Caco-2 (cell line): ENCODE measurements at regions not wholly inside any gene's neighbourhood (a gene's known extent, or its start where the extent isn't known, plus 50 kb on each side); places are given as distances from the start of the nearest gene placed in this dataset.

Experiments used
- BruUV-seq: library from RNA; stranded (reverse); fragments of 400-500 nt; replicated peaks from 2 replicates; lab custom pipeline; 2021; lab: Mats Ljungman, UMichigan
- CTCF ChIA-PET: fragments of 300-600 bp; sonication (Branson Sonifier 250); formaldehyde crosslinking; loops from one replicate; lab custom pipeline; 2022; ENCODE audit warnings: antibody characterized with exemption; lab: Charles Lee
- POLR2A ChIA-PET: fragments of 300-600 bp; sonication (Branson Sonifier 250); formaldehyde crosslinking; loops from one replicate; lab custom pipeline; 2022; ENCODE audit warnings: antibody characterized with exemption; lab: Charles Lee
- DNase-seq, 2 experiments: peaks; one replicate each; pipeline versions ENCODE4 v3.0.0 to v3.0.0-alpha.2; 2020 to 2022
- H3K27me3 ChIP-seq: replicated peaks from 2 replicates; pipeline ENCODE4 v1.6.0; 2011; ENCODE audit warnings: low read length; ENCODE audit not compliant: control insufficient read depth, insufficient read depth
- H3K36me3 ChIP-seq: 2 replicates; pipeline ENCODE4 v1.5.1; 2011; ENCODE audit warnings: low read length; ENCODE audit not compliant: control insufficient read depth, insufficient read depth
- H3K4me1 ChIP-seq: fragments of 250-450 bp; sonication (Bioruptor Pico); 2 replicates; pipeline ENCODE4 v1.5.1; 2020; ENCODE audit warnings: mild to moderate bottlenecking
- H3K4me3 ChIP-seq: 2 replicates; pipeline ENCODE4 v1.5.1; 2011; ENCODE audit warnings: low read depth, mild to moderate bottlenecking, control low read depth, low read length
- H3K9me3 ChIP-seq: fragments of 250-450 bp; sonication (Bioruptor Pico); 2 replicates; pipeline ENCODE4 v1.5.1; 2020; ENCODE audit warnings: mild to moderate bottlenecking, moderate library complexity
- H3K27ac Mint-ChIP-seq: one replicate; pipeline ENCODE4 v1.8.0; 2022; ENCODE audit warnings: mixed read lengths; ENCODE audit not compliant: unreplicated experiment
- H3K27me3 Mint-ChIP-seq: one replicate; pipeline ENCODE4 v1.8.0; 2022; ENCODE audit warnings: mixed read lengths; ENCODE audit not compliant: insufficient read depth, unreplicated experiment
- H3K36me3 Mint-ChIP-seq: one replicate; pipeline ENCODE4 v1.8.0; 2022; ENCODE audit warnings: mild to moderate bottlenecking, mixed read lengths; ENCODE audit not compliant: insufficient read depth, unreplicated experiment
- H3K4me1 Mint-ChIP-seq: one replicate; pipeline ENCODE4 v1.8.0; 2022; ENCODE audit warnings: low read depth, mixed read lengths; ENCODE audit not compliant: unreplicated experiment
- H3K4me3 Mint-ChIP-seq: one replicate; pipeline ENCODE4 v1.8.0; 2022; ENCODE audit warnings: mild to moderate bottlenecking, moderate library complexity, mixed read lengths; ENCODE audit not compliant: unreplicated experiment
- H3K9me3 Mint-ChIP-seq: one replicate; pipeline ENCODE4 v1.8.0; 2022; ENCODE audit warnings: mixed read lengths; ENCODE audit not compliant: unreplicated experiment
- CTCF ChIP-seq, 2 experiments: fragments of 200-600 bp in 1 of 2; IDR thresholded peaks; 1 replicate in 1 of 2; 2 replicates in 1 of 2; pipeline versions ENCODE4 v1.5.1 to v1.8.0; 2011 to 2022; ENCODE audit warnings: antibody characterized with exemption in 1 of 2, control low read depth in 1 of 2, inconsistent platforms in 1 of 2, low read depth in 1 of 2, low read length in 1 of 2, mild to moderate bottlenecking in 1 of 2, moderate library complexity in 1 of 2; ENCODE audit not compliant: insufficient read depth in 1 of 2, severe bottlenecking in 1 of 2, unreplicated experiment in 1 of 2
- intact Hi-C: fragments of 100-400 bp; cut with micrococcal nuclease; formaldehyde crosslinking; loops from one replicate; pipeline ENCODE4 v1.10.0; 2022; ENCODE audit not compliant: unreplicated experiment

- Histone ChIP-seq H3K36me3 (no peaks in the 10 kb centered on the region), H3K27me3 (no peaks in the 10 kb centered on the region), H3K4me3 (no peak overlapping the region), H3K4me1 (no peaks in the 10 kb centered on the region), H3K9me3 (no peaks in the 10 kb centered on the region)
- Mint-ChIP-seq H3K9me3 (no peaks in the 10 kb centered on the region), H3K4me3 (no peak overlapping the region), H3K4me1 (no peaks in the 10 kb centered on the region), H3K27ac (no peak overlapping the region), H3K36me3 (no peaks in the 10 kb centered on the region), H3K27me3 (no peaks in the 10 kb centered on the region)
- CTCF ChIA-PET: no interaction called here
- DNase-seq: no peak
- intact Hi-C loops: no loop called here
- TF ChIP-seq CTCF (IDR thresholded peaks at IDR 0.05; ENCODE audit: insufficient read depth in 1 of 2, low read depth in 1 of 2, low read length in 1 of 2, severe bottlenecking in 1 of 2, unreplicated experiment in 1 of 2): no peak
- POLR2A ChIA-PET: no interaction called here
- BruUV-seq: no TSS peak
Measured at GRCh38 chr9:79395228-79395627, 176.5 kb upstream of the TLE4 start.

DNA sequence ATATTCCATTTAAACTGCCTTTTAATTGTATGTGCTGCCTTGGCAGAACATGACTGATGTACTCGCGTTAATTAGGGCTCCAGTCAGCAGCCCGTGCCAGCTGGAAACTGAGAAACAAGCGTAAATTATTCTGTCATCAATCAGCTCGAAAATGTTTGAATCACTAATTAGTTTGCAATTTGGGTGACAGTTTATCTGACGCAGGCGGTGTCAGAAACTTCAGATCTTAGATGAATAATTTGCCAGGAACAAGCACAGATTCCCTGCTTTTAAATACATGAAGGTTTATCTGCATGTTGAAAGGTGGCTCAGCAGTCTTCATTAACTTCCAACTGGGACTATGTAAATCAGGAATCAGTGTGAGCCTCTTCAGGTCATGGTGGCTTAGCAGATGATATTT lies 176.0 kb upstream of the TLE4 start:
- no peak overlapping the region for H3K4me3 ChIP-seq
- Mint-ChIP-seq H3K36me3 (no peaks in the 10 kb centered on the region), H3K27me3 (no peaks in the 10 kb centered on the region), H3K4me1 (no peaks in the 10 kb centered on the region), H3K4me3 (no peak overlapping the region), H3K27ac (no peak overlapping the region), H3K9me3 (no peaks in the 10 kb centered on the region)
- H3K36me3 ChIP-seq: no peaks in the 10 kb centered on the region
- no peak for TF ChIP-seq CTCF (IDR thresholded peaks at IDR 0.05; ENCODE audit: insufficient read depth in 1 of 2, low read depth in 1 of 2, low read length in 1 of 2, severe bottlenecking in 1 of 2, unreplicated experiment in 1 of 2)
- no peaks in the 10 kb centered on the region for H3K9me3 ChIP-seq
- no peak for DNase-seq
- ChIA-PET POLR2A (no interaction called here), CTCF (no interaction called here)
- intact Hi-C loops: no loop called here
- no peaks in the 10 kb centered on the region for H3K4me1 ChIP-seq
- BruUV-seq: no TSS peak
- no peaks in the 10 kb centered on the region for H3K27me3 ChIP-seq

DNA sequence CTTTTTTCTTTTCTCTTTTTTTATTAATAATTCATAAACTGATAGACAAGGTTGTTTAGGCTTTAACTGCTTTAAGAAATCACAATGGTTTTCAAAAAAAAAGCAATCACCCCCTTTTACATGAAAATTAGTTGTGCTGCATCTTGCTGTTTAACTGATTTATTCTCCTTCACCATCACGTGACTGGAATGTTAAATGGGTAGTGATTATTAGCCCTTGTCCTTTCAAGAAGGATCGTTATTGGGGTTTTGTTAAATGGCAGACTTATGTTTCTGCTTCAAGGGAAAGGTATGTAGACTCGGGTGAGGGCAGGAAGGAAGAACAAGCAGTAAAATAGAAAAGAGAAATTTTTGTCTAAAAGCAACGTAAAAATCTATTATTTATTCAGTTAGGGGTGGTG lies 175.6 kb upstream of the TLE4 start:
- H3K36me3 Mint-ChIP-seq: no peaks in the 10 kb centered on the region
- no peaks in the 10 kb centered on the region for H3K4me1 Mint-ChIP-seq
- Histone ChIP-seq H3K36me3 (no peaks in the 10 kb centered on the region), H3K4me1 (no peaks in the 10 kb centered on the region), H3K27me3 (no peaks in the 10 kb centered on the region), H3K4me3 (no peak overlapping the region), H3K9me3 (no peaks in the 10 kb centered on the region)
- no peak for DNase-seq
- ChIA-PET CTCF (no interaction called here), POLR2A (no interaction called here)
- H3K4me3 Mint-ChIP-seq: no peak overlapping the region
- no peak overlapping the region for H3K27ac Mint-ChIP-seq
- BruUV-seq: no TSS peak
- no peaks in the 10 kb centered on the region for H3K27me3 Mint-ChIP-seq
- TF ChIP-seq CTCF (IDR thresholded peaks at IDR 0.05; ENCODE audit: insufficient read depth in 1 of 2, low read depth in 1 of 2, low read length in 1 of 2, severe bottlenecking in 1 of 2, unreplicated experiment in 1 of 2): no peak
- intact Hi-C loops: no loop called here
- no peaks in the 10 kb centered on the region for H3K9me3 Mint-ChIP-seq
